ENCODE measurements at regions not wholly inside any gene's neighbourhood (a gene's known extent, or its start where the extent isn't known, plus 50 kb on each side); places are given as distances from the start of the nearest gene placed in this dataset.

DNA sequence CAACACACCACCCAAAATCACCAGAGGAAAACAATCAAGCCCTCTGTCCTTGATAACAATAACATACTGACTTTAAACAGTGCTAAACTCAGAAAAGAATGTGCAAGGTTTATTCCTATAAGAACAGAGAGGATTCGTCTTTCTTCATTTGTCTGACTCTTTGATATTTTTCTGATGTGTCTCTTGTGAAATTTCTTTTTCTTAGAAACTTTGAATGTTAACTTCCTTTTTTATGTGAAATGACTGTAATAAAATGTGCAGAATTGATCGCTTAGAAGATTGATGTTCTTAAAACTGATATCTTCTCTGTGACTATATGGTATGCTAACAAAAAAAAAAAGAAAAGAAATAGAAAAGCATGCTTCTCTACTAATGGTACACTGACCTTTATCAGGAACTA, 947.4 kb upstream of the CITED2 start:
- TF ChIP-seq, protein P1, sequence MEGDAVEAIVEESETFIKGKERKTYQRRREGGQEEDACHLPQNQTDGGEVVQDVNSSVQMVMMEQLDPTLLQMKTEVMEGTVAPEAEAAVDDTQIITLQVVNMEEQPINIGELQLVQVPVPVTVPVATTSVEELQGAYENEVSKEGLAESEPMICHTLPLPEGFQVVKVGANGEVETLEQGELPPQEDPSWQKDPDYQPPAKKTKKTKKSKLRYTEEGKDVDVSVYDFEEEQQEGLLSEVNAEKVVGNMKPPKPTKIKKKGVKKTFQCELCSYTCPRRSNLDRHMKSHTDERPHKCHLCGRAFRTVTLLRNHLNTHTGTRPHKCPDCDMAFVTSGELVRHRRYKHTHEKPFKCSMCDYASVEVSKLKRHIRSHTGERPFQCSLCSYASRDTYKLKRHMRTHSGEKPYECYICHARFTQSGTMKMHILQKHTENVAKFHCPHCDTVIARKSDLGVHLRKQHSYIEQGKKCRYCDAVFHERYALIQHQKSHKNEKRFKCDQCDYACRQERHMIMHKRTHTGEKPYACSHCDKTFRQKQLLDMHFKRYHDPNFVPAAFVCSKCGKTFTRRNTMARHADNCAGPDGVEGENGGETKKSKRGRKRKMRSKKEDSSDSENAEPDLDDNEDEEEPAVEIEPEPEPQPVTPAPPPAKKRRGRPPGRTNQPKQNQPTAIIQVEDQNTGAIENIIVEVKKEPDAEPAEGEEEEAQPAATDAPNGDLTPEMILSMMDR (IDR thresholded peaks at IDR 0.05; ENCODE audit: low read depth, low read length): no peak
- TF ChIP-seq POLR2A (IDR thresholded peaks at IDR 0.05; ENCODE audit: extremely low read depth, insufficient read length): no peak
- TF ChIP-seq, protein P2, sequence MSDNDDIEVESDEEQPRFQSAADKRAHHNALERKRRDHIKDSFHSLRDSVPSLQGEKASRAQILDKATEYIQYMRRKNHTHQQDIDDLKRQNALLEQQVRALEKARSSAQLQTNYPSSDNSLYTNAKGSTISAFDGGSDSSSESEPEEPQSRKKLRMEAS (IDR thresholded peaks at IDR 0.05; ENCODE audit: low read depth, low read length): no peak
